ENCODE measurements at regions not wholly inside any gene's neighbourhood (a gene's known extent, or its start where the extent isn't known, plus 50 kb on each side); places are given as distances from the start of the nearest gene placed in this dataset.

GRCh38 chr7:155188357-155188756 lies 109.3 kb upstream of the INSIG1 start:
- Histone ChIP-seq H3K9ac (ENCODE audit: low read depth in 1 of 2, low read length in 2 of 2) (no peak overlapping the region), H3K4me1 (ENCODE audit: control insufficient read depth in 4 of 4, insufficient read depth in 4 of 4, low read length in 3 of 4) (peaks cover 0 to 19% (median 14%) of the 10 kb centered on the region in 4 donors), H3K27me3 (ENCODE audit: control insufficient read depth in 4 of 4, insufficient read depth in 4 of 4, low read length in 3 of 4) (no peaks in the 10 kb centered on the region), H3K9me3 (ENCODE audit: control insufficient read depth in 4 of 4, low read length in 3 of 4) (peaks cover 9 to 17% (median 10%) of the 10 kb centered on the region in 4 donors), H3K27ac (ENCODE audit: low read depth in 1 of 2, low read length in 2 of 2) (no peak overlapping the region), H3K36me3 (ENCODE audit: control insufficient read depth in 4 of 4, insufficient read depth in 3 of 4, low read depth in 1 of 4, low read length in 3 of 4) (peaks cover 0 to 3% (median 0%) of the 10 kb centered on the region in 4 donors), H3K4me3 (ENCODE audit: low read depth in 1 of 3, low read length in 3 of 3) (no peak overlapping the region)
- no peak for DNase-seq (ENCODE audit: low spot score)
- TF ChIP-seq REST (IDR thresholded peaks at IDR 0.05) (no peak), TAF1 (conservative IDR thresholded peaks at IDR 0.05) (no peak), MAX (IDR thresholded peaks at IDR 0.05) (no peak), ATF3 (IDR thresholded peaks at IDR 0.05) (no peak), HNF4G (IDR thresholded peaks at IDR 0.05) (no peak), FOXA2 (IDR thresholded peaks at IDR 0.05) (no peak), SP1 (IDR thresholded peaks at IDR 0.05) (no peak), RXRA (IDR thresholded peaks at IDR 0.05) (no peak), ZBTB33 (IDR thresholded peaks at IDR 0.05) (no peak), GABPA (IDR thresholded peaks at IDR 0.05 in 1 of 2, conservative IDR thresholded peaks at IDR 0.05 in 1 of 2) (no peak), JUND (IDR thresholded peaks at IDR 0.05) (no peak), RAD21 (IDR thresholded peaks at IDR 0.05) (no peak), EGR1 (IDR thresholded peaks at IDR 0.05; ENCODE audit: low read depth in 2 of 2) (no peak), CTCF (IDR thresholded peaks at IDR 0.05; ENCODE audit: low read depth, low read length, missing input control) (no peak), HNF4A (conservative IDR thresholded peaks at IDR 0.05) (no peak), YY1 (IDR thresholded peaks at IDR 0.05) (no peak), FOXA1 (IDR thresholded peaks at IDR 0.05) (no peak)
- 84% methylated on average over 2 of the region's 2 CpGs for WGBS
